HCT116 (cell line): ENCODE measurements at regions not wholly inside any gene's neighbourhood (a gene's known extent, or its start where the extent isn't known, plus 50 kb on each side); places are given as distances from the start of the nearest gene placed in this dataset.

Source experiments
- CEBPB ChIP-seq: IDR thresholded peaks from 2 replicates; pipeline ENCODE4 v1.6.1; 2012; ENCODE audit warnings: low read depth
- CTCF ChIP-seq, 3 experiments: fragments of 200-600 bp in 1 of 3; sonication (generic) in 1 of 3; IDR thresholded peaks in 2 of 3; conservative IDR thresholded peaks in 1 of 3; 2 replicates each; pipeline ENCODE4 v1.5.1; 2012 to 2017; ENCODE audit warnings: low read depth in 2 of 3, low read length in 2 of 3, antibody characterized with exemption in 1 of 3, borderline replicate concordance in 1 of 3, control low read depth in 1 of 3, mild to moderate bottlenecking in 1 of 3, mixed read lengths in 1 of 3, mixed run types in 1 of 3, moderate library complexity in 1 of 3; ENCODE audit not compliant: insufficient read depth in 1 of 3
- EGR1 ChIP-seq: IDR thresholded peaks from 2 replicates; pipeline ENCODE4 v1.6.1; 2012; ENCODE audit warnings: low read depth
- EZH2 ChIP-seq: fragments of 200-600 bp; sonication (generic); IDR thresholded peaks from 2 replicates; pipeline ENCODE4 v1.6.1; 2017; ENCODE audit warnings: antibody characterized with exemption, mixed run types
- EZH2phosphoT487 ChIP-seq: fragments of 200-600 bp; IDR thresholded peaks from 2 replicates; pipeline ENCODE4 v1.6.1; 2018; ENCODE audit warnings: antibody characterized with exemption, borderline replicate concordance
- POLR2AphosphoS5 ChIP-seq: IDR thresholded peaks from 2 replicates; pipeline ENCODE4 v1.6.1; 2011; ENCODE audit warnings: mild to moderate bottlenecking, low read depth, low read length, moderate library complexity
- SIN3A ChIP-seq: IDR thresholded peaks from 2 replicates; pipeline ENCODE4 v1.6.1; 2012; ENCODE audit warnings: low read depth
- ZNF274 ChIP-seq: fragments of 200-500 bp; sonication (Bioruptor generic); IDR thresholded peaks from 2 replicates; pipeline ENCODE4 v1.6.1; 2014; ENCODE audit warnings: mild to moderate bottlenecking, low read depth, low read length, inconsistent platforms

- TF ChIP-seq CTCF (IDR thresholded peaks at IDR 0.05 in 2 of 3, conservative IDR thresholded peaks at IDR 0.05 in 1 of 3; ENCODE audit: borderline replicate concordance in 1 of 3, insufficient read depth in 1 of 3, low read depth in 2 of 3, low read length in 2 of 3) (no peak), EGR1 (no peak), POLR2AphosphoS5 (no peak), EZH2 (no peak), CEBPB (no peak), EZH2phosphoT487 (no peak), SIN3A (no peak), ZNF274 (no peak)
Observed at GRCh38 chr21:26635681-26636080, 62.6 kb upstream of the CYYR1 start.
